ENCODE measurements at regions not wholly inside any gene's neighbourhood (a gene's known extent, or its start where the extent isn't known, plus 50 kb on each side); places are given as distances from the start of the nearest gene placed in this dataset.

- TF ChIP-seq EZH2 (IDR thresholded peaks at IDR 0.05; ENCODE audit: borderline replicate concordance, low read depth, low read length, severe bottlenecking), result no peak
- TF ChIP-seq CTCF (IDR thresholded peaks at IDR 0.05; ENCODE audit: borderline replicate concordance, extremely low read depth, low read length, poor library complexity, severe bottlenecking), result no peak
- no peak for DNase-seq
- Histone ChIP-seq H3K4me2 (ENCODE audit: insufficient read depth, low read length) (no peak overlapping the region), H3K27ac (ENCODE audit: low read length) (no peak overlapping the region), H2AFZ (ENCODE audit: low read depth, low read length) (no peak overlapping the region), H3K9me3 (ENCODE audit: insufficient read depth, low read length, severe bottlenecking) (no peaks in the 10 kb centered on the region), H3K27me3 (ENCODE audit: insufficient read depth, low read length, poor library complexity) (no peaks in the 10 kb centered on the region), H4K20me1 (ENCODE audit: insufficient read depth, low read length) (no peaks in the 10 kb centered on the region), H3K79me2 (ENCODE audit: insufficient read depth, low read length) (no peaks in the 10 kb centered on the region), H3K4me3 (ENCODE audit: low read depth in 1 of 2, low read length in 2 of 2) (no peak overlapping the region), H3K9ac (ENCODE audit: low read depth, low read length) (no peak overlapping the region), H3K36me3 (ENCODE audit: insufficient read depth, low read length) (no peaks in the 10 kb centered on the region), H3K4me1 (ENCODE audit: insufficient read depth, low read length) (no peaks in the 10 kb centered on the region)
- no peak for ATAC-seq (ENCODE audit: insufficient read depth, low read depth)
These were observed 291.5 kb upstream of the ARHGEF26 start for GRCh38 chr3:153829606-153830170.

GRCh38 chr3:153830552-153830951 is 290.6 kb upstream of the ARHGEF26 start:
- no peak overlapping the region for H3K9ac ChIP-seq (ENCODE audit: low read depth, low read length)
- H3K4me3 ChIP-seq (ENCODE audit: low read depth in 1 of 2, low read length in 2 of 2), result no peak overlapping the region
- H4K20me1 ChIP-seq (ENCODE audit: insufficient read depth, low read length), result no peaks in the 10 kb centered on the region
- H2AFZ ChIP-seq (ENCODE audit: low read depth, low read length), result no peak overlapping the region
- H3K36me3 ChIP-seq (ENCODE audit: insufficient read depth, low read length), result no peaks in the 10 kb centered on the region
- H3K9me3 ChIP-seq (ENCODE audit: insufficient read depth, low read length, severe bottlenecking), result no peaks in the 10 kb centered on the region
- H3K4me2 ChIP-seq (ENCODE audit: insufficient read depth, low read length), result no peak overlapping the region
- H3K27ac ChIP-seq (ENCODE audit: low read length), result no peak overlapping the region
- no peak for DNase-seq
- no peaks in the 10 kb centered on the region for H3K4me1 ChIP-seq (ENCODE audit: insufficient read depth, low read length)
- no peaks in the 10 kb centered on the region for H3K27me3 ChIP-seq (ENCODE audit: insufficient read depth, low read length, poor library complexity)
- ATAC-seq (ENCODE audit: insufficient read depth, low read depth), result no peak
- TF ChIP-seq EZH2 (IDR thresholded peaks at IDR 0.05; ENCODE audit: borderline replicate concordance, low read depth, low read length, severe bottlenecking) (no peak), CTCF (IDR thresholded peaks at IDR 0.05; ENCODE audit: borderline replicate concordance, extremely low read depth, low read length, poor library complexity, severe bottlenecking) (no peak)
- no peaks in the 10 kb centered on the region for H3K79me2 ChIP-seq (ENCODE audit: insufficient read depth, low read length)

- Histone ChIP-seq H3K4me3 (ENCODE audit: low read depth in 1 of 2, low read length in 2 of 2) (no peak overlapping the region), H3K9ac (ENCODE audit: low read depth, low read length) (no peak overlapping the region), H3K9me3 (ENCODE audit: insufficient read depth, low read length, severe bottlenecking) (no peaks in the 10 kb centered on the region), H4K20me1 (ENCODE audit: insufficient read depth, low read length) (no peaks in the 10 kb centered on the region), H3K79me2 (ENCODE audit: insufficient read depth, low read length) (no peaks in the 10 kb centered on the region), H2AFZ (ENCODE audit: low read depth, low read length) (no peak overlapping the region), H3K27me3 (ENCODE audit: insufficient read depth, low read length, poor library complexity) (no peaks in the 10 kb centered on the region), H3K27ac (ENCODE audit: low read length) (no peak overlapping the region), H3K36me3 (ENCODE audit: insufficient read depth, low read length) (no peaks in the 10 kb centered on the region), H3K4me2 (ENCODE audit: insufficient read depth, low read length) (no peak overlapping the region), H3K4me1 (ENCODE audit: insufficient read depth, low read length) (no peaks in the 10 kb centered on the region)
- DNase-seq (no peak), ATAC-seq (ENCODE audit: insufficient read depth, low read depth) (no peak)
- TF ChIP-seq CTCF (IDR thresholded peaks at IDR 0.05; ENCODE audit: borderline replicate concordance, extremely low read depth, low read length, poor library complexity, severe bottlenecking) (peak; percentile 14), EZH2 (IDR thresholded peaks at IDR 0.05; ENCODE audit: borderline replicate concordance, low read depth, low read length, severe bottlenecking) (no peak)
These were observed 285.6 kb upstream of the ARHGEF26 start for GRCh38 chr3:153835540-153835939.

GRCh38 chr3:153840487-153840886 is 280.7 kb upstream of the ARHGEF26 start:
- no peaks in the 10 kb centered on the region for H3K4me1 ChIP-seq (ENCODE audit: insufficient read depth, low read length)
- no peak overlapping the region for H2AFZ ChIP-seq (ENCODE audit: low read depth, low read length)
- no peaks in the 10 kb centered on the region for H3K36me3 ChIP-seq (ENCODE audit: insufficient read depth, low read length)
- TF ChIP-seq EZH2 (IDR thresholded peaks at IDR 0.05; ENCODE audit: borderline replicate concordance, low read depth, low read length, severe bottlenecking), result no peak
- no peak for TF ChIP-seq CTCF (IDR thresholded peaks at IDR 0.05; ENCODE audit: borderline replicate concordance, extremely low read depth, low read length, poor library complexity, severe bottlenecking)
- no peaks in the 10 kb centered on the region for H4K20me1 ChIP-seq (ENCODE audit: insufficient read depth, low read length)
- H3K27ac ChIP-seq (ENCODE audit: low read length), result no peak overlapping the region
- ATAC-seq (ENCODE audit: insufficient read depth, low read depth), result no peak
- DNase-seq, result no peak
- H3K9ac ChIP-seq (ENCODE audit: low read depth, low read length), result no peak overlapping the region
- no peak overlapping the region for H3K4me2 ChIP-seq (ENCODE audit: insufficient read depth, low read length)
- no peaks in the 10 kb centered on the region for H3K79me2 ChIP-seq (ENCODE audit: insufficient read depth, low read length)
- H3K4me3 ChIP-seq (ENCODE audit: low read depth in 1 of 2, low read length in 2 of 2), result no peak overlapping the region
- no peaks in the 10 kb centered on the region for H3K27me3 ChIP-seq (ENCODE audit: insufficient read depth, low read length, poor library complexity)
- no peaks in the 10 kb centered on the region for H3K9me3 ChIP-seq (ENCODE audit: insufficient read depth, low read length, severe bottlenecking)
